HUDEP-2 (cell line): ENCODE measurements at regions not wholly inside any gene's neighbourhood (a gene's known extent, or its start where the extent isn't known, plus 50 kb on each side); places are given as distances from the start of the nearest gene placed in this dataset.

Experiments
- DNase-seq, 76 experiments: peaks; one replicate each; lab custom pipeline; 2025; ENCODE audit not compliant: unreplicated experiment in 76 of 76; lab: John Stamatoyannopoulos, UW

DNA sequence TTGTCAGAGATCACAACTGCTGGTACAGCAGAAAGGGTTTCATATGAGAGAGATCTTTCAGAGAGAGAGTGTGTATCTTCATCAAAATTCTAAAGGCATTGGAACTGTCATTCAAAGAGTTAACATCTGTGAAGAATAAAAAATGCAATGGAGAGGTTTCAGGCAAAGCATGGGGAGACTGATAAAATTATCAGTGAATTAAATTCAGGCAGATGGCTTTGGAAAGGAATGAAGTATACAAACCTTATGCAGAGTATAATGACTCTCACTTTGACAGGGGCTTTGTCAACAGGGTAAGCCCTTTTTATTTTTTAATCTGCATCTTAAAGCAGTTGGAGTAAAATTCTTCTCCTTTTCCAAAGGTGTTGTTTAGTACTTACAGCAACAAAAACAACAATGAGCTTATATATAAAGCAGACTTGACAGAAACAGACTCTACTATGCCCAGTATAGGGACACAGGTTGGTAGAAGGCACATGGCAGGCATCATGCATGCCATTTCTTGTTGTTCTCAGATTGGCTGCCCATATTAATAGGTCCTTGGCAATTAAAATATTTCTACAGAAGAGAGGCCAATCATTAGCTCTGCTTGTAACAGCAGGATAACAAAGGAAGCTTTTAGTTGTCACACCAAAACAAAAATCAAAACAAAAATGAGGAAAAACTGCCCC is 54.9 kb upstream of the NXPH1 start:
- DNase-seq = no peak

DNA sequence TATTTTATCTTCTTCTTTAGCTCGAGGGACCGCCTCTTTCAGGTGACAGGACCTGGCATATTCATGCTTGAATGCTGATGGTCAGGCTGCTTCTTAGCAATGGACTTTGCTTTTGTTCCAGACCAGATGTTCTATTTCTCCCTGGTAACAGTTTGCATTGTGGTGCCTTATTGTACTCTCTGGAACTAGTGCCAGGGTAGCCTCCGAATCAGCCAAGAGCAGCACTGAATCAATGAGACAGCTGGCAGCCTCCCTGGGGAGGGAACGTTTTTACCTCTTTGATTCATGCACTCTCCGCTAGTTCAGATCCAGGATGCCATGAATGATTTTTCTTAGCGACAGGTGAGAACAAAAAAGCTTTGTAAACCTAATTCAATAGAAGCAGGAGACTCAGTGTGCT is 54.1 kb upstream of the NXPH1 start:
- DNase-seq = no peak

DNA sequence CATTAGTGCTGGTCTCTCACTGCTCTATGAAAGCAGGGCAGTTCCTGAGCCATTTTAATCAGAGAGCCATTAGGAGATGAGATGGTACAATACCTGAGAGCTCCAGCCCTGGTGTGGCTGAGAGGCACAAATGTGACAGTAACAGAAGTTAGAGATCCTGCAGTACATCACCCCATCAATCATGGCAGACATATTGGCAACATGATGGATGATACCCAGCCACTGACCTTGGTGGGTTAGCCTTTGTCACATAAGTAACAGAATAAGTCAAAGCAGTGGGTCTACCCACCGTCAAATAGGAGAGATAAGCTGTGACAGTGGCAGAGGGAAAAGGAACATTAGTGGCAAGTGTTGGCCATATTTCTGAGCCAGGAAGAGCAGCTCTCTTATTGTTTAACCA is 53.3 kb upstream of the NXPH1 start:
- no peak for DNase-seq

DNA sequence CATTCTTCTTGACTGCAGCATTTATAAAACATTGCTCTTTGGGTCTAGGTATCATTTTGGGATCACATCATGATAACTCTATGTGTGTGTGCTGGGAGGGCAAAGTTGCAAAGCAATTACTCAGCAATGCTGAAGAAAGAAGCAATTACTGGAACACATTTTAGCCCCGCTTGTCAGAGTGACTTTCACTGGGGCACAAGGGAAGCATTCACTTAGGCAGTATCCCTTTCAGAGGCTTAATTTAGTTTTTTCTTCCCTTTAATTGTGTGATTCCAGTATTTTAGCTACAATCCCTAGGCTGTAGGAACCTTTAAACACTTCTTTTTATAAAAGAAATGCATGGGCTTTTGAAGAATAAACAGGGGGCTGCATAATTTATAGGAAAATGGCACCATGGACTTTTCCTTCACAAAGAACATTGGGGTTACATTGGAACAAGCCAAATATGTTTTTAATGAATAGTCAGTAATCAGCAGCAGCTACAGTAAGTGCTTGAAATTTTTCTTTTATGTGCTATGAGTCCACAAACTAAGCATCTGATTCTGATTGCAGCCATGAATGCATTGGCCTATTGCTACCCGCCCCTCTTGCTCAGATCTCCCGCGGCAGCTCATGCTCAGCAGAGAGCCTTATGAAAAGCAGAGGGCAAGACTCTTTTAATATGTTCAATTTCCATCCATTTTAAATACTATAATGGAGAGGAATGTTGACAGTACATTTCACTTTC is 51.2 kb upstream of the NXPH1 start:
- DNase-seq = no peak
